ENCODE measurements at regions not wholly inside any gene's neighbourhood (a gene's known extent, or its start where the extent isn't known, plus 50 kb on each side); places are given as distances from the start of the nearest gene placed in this dataset.
A peak's percentile ranks its signal among the peaks of the same experiment; 100 is the strongest.

GRCh38 chr22:46068181-46068592, 82.1 kb upstream of the PPARA start:
- no peak for DNase-seq
- Histone ChIP-seq H3K4me3 (peak overlapping the region; percentile 67 to 99), H3K4me1 (peaks cover 4 to 7% of the 10 kb centered on the region in 2 donors)

GRCh38 chr22:46068593-46069491, 81.5 kb upstream of the PPARA start:
- no peaks in the 10 kb centered on the region for H3K36me3 ChIP-seq
- H3K27ac ChIP-seq: peak overlapping the region; percentile 100
- intact Hi-C loops (cut with DNase I; ENCODE audit: low total_unique reads): no loop called here
- H3K9me3 ChIP-seq: no peaks in the 10 kb centered on the region
- peak; percentile 23 to 43 for DNase-seq
- H3K4me1 ChIP-seq: peaks cover 0 to 3% of the 10 kb centered on the region in 2 donors
- no peaks in the 10 kb centered on the region for H3K27me3 ChIP-seq
- peak overlapping the region; percentile 67 to 99 for H3K4me3 ChIP-seq
- TF ChIP-seq CTCF (IDR thresholded peaks at IDR 0.05) (no peak), POLR2A (IDR thresholded peaks at IDR 0.05) (no peak)

More at GRCh38 chr22:46068181-46068592, 82.1 kb upstream of the PPARA start:
- TF ChIP-seq POLR2A (IDR thresholded peaks at IDR 0.05) (no peak), CTCF (IDR thresholded peaks at IDR 0.05) (no peak)
- Histone ChIP-seq H3K9me3 (no peaks in the 10 kb centered on the region), H3K36me3 (no peaks in the 10 kb centered on the region), H3K27me3 (no peaks in the 10 kb centered on the region), H3K27ac (peak overlapping the region; percentile 100)
- intact Hi-C loops (cut with DNase I; ENCODE audit: low total_unique reads): no loop called here

GRCh38 chr22:46069521-46070214, 80.7 kb upstream of the PPARA start:
- Histone ChIP-seq H3K4me1 (no peaks in the 10 kb centered on the region), H3K27me3 (no peaks in the 10 kb centered on the region), H3K27ac (peak overlapping the region; percentile 100), H3K9me3 (no peaks in the 10 kb centered on the region), H3K4me3 (peak overlapping the region; percentile 67 to 99), H3K36me3 (no peaks in the 10 kb centered on the region)
- intact Hi-C loops (cut with DNase I; ENCODE audit: low total_unique reads): loop anchor here (10.0 kb wide), 1 partner anchor 55 kb away; no protein-coding TSS in a partner anchor
- TF ChIP-seq POLR2A (IDR thresholded peaks at IDR 0.05): peak; percentile 82 to 87
- peak in 1 of 4 experiments; percentile 8 for TF ChIP-seq CTCF (IDR thresholded peaks at IDR 0.05)
- peak; percentile 90 to 94 for DNase-seq

- peak overlapping the region; percentile 67 to 99 for H3K4me3 ChIP-seq
- no peaks in the 10 kb centered on the region for H3K27me3 ChIP-seq
- intact Hi-C loops (cut with DNase I; ENCODE audit: low total_unique reads): loop anchor here (10.0 kb wide), 1 partner anchor 56 kb away; no protein-coding TSS in a partner anchor
- no peaks in the 10 kb centered on the region for H3K36me3 ChIP-seq
- H3K9me3 ChIP-seq: no peaks in the 10 kb centered on the region
- no peak for TF ChIP-seq CTCF (IDR thresholded peaks at IDR 0.05)
- peak; percentile 77 to 78 for DNase-seq
- peak overlapping the region; percentile 100 for H3K27ac ChIP-seq
- no peaks in the 10 kb centered on the region for H3K4me1 ChIP-seq
These were observed 80.0 kb upstream of the PPARA start for GRCh38 chr22:46070215-46070802.
